Liver (tissue), 3 donors: ENCODE measurements at regions not wholly inside any gene's neighbourhood (a gene's known extent, or its start where the extent isn't known, plus 50 kb on each side); places are given as distances from the start of the nearest gene placed in this dataset.

ENCODE experiments used
- ATF3 ChIP-seq: IDR thresholded peaks from 2 replicates; pipeline ENCODE4 v1.6.1; 2016; ENCODE audit warnings: antibody characterized with exemption
- CTCF ChIP-seq: fragments of 150-350 bp; IDR thresholded peaks from 2 replicates; pipeline ENCODE4 v1.5.1; 2017; ENCODE audit warnings: improper control_type of control experiment, low read depth, low read length; ENCODE audit not compliant: missing input control
- FOXA2 ChIP-seq: IDR thresholded peaks from 2 replicates; pipeline ENCODE4 v1.6.1; 2016; ENCODE audit warnings: antibody characterized with exemption
- GABPA ChIP-seq, 2 donors: IDR thresholded peaks in 1 of 2; conservative IDR thresholded peaks in 1 of 2; 2 replicates each; pipeline ENCODE4 v1.6.1; 2016; ENCODE audit warnings: antibody characterized with exemption in 2 of 2, mild to moderate bottlenecking in 1 of 2, moderate library complexity in 1 of 2
- JUND ChIP-seq, 2 donors: IDR thresholded peaks; 2 replicates each; pipeline ENCODE4 v1.6.1; 2016; ENCODE audit warnings: antibody characterized with exemption in 2 of 2
- MAX ChIP-seq: IDR thresholded peaks from 2 replicates; pipeline ENCODE4 v1.6.1; 2016; ENCODE audit warnings: antibody characterized with exemption
- NR2F2 ChIP-seq: IDR thresholded peaks from 2 replicates; pipeline ENCODE4 v1.6.1; 2016; ENCODE audit warnings: antibody characterized with exemption
- RAD21 ChIP-seq, 2 donors: IDR thresholded peaks; 2 replicates each; pipeline ENCODE4 v1.6.1; 2016; ENCODE audit warnings: antibody characterized with exemption in 2 of 2, mild to moderate bottlenecking in 2 of 2
- REST ChIP-seq: IDR thresholded peaks from 2 replicates; pipeline ENCODE4 v1.6.1; 2016; ENCODE audit warnings: antibody characterized with exemption, mild to moderate bottlenecking
- RXRA ChIP-seq, 2 donors: IDR thresholded peaks; 2 replicates each; pipeline ENCODE4 v1.6.1; 2017 to 2018; ENCODE audit warnings: antibody characterized with exemption in 2 of 2, mild to moderate bottlenecking in 1 of 2
- SP1 ChIP-seq: IDR thresholded peaks from 2 replicates; pipeline ENCODE4 v1.6.1; 2018; ENCODE audit warnings: antibody characterized with exemption, mild to moderate bottlenecking
- TAF1 ChIP-seq: conservative IDR thresholded peaks from 2 replicates; pipeline ENCODE4 v1.6.1; 2016; ENCODE audit warnings: antibody characterized with exemption, mild to moderate bottlenecking
- YY1 ChIP-seq: IDR thresholded peaks from 2 replicates; pipeline ENCODE4 v1.6.1; 2016; ENCODE audit warnings: antibody characterized with exemption, mild to moderate bottlenecking
- ZBTB33 ChIP-seq: IDR thresholded peaks from 2 replicates; pipeline ENCODE4 v1.6.1; 2016; ENCODE audit warnings: antibody characterized with exemption
- donor health status: healthy.
- donor health status: healthy.

GRCh38 chr10:28453926-28454325 is 79.0 kb upstream of the WAC start:
- TF ChIP-seq REST (no peak), CTCF (no peak), YY1 (no peak), JUND (IDR thresholded peaks at IDR 0.05) (no peak), GABPA (IDR thresholded peaks at IDR 0.05 in 1 of 2, conservative IDR thresholded peaks at IDR 0.05 in 1 of 2) (no peak), MAX (no peak), SP1 (no peak), TAF1 (no peak), RAD21 (IDR thresholded peaks at IDR 0.05) (no peak), FOXA2 (no peak), NR2F2 (no peak), ZBTB33 (no peak), RXRA (IDR thresholded peaks at IDR 0.05) (no peak), ATF3 (no peak)
